ENCODE measurements at regions not wholly inside any gene's neighbourhood (a gene's known extent, or its start where the extent isn't known, plus 50 kb on each side); places are given as distances from the start of the nearest gene placed in this dataset.

DNA sequence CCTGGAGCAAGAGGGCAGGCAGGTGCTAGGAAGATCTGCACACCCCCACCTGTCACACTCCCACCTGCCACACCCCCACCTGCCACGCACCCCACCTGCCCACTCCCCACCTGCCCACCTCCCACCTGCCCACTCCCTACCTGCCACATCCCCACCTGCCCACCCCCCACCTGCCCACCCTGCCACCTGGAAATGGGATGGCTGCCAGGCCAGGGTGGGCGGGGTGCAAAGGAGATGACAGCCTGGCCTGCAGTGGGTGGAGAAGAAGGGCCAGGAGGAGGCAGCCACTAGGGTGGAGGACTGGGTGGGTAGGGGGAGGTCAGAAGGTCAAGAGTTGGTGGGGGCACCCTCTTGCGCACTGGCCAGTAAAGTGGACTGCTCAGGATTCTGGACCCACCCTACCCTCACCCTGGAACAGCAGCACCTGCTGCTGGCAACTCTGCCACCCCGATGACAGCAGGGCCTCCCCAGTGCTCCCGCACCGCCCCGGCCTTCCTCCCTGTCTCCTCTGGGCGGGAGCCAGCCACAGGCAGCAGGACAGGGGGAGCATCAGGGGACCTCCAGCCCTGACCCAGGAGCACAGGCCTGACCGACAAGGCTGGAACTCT is 66.8 kb upstream of the NKX1-1 start:
- TF ChIP-seq, protein P1, sequence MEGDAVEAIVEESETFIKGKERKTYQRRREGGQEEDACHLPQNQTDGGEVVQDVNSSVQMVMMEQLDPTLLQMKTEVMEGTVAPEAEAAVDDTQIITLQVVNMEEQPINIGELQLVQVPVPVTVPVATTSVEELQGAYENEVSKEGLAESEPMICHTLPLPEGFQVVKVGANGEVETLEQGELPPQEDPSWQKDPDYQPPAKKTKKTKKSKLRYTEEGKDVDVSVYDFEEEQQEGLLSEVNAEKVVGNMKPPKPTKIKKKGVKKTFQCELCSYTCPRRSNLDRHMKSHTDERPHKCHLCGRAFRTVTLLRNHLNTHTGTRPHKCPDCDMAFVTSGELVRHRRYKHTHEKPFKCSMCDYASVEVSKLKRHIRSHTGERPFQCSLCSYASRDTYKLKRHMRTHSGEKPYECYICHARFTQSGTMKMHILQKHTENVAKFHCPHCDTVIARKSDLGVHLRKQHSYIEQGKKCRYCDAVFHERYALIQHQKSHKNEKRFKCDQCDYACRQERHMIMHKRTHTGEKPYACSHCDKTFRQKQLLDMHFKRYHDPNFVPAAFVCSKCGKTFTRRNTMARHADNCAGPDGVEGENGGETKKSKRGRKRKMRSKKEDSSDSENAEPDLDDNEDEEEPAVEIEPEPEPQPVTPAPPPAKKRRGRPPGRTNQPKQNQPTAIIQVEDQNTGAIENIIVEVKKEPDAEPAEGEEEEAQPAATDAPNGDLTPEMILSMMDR (IDR thresholded peaks at IDR 0.05; ENCODE audit: insufficient read depth, low read length, poor library complexity, severe bottlenecking), result no peak
- no peak for TF ChIP-seq EZH2phosphoT487 (conservative IDR thresholded peaks at IDR 0.05; ENCODE audit: low read length)
